ENCODE measurements at regions not wholly inside any gene's neighbourhood (a gene's known extent, or its start where the extent isn't known, plus 50 kb on each side); places are given as distances from the start of the nearest gene placed in this dataset.

- H2AFZ ChIP-seq (ENCODE audit: low read depth, low read length) = no peak overlapping the region
- no peak for TF ChIP-seq EZH2 (IDR thresholded peaks at IDR 0.05; ENCODE audit: borderline replicate concordance, low read depth, low read length, severe bottlenecking)
- no peak for TF ChIP-seq CTCF (IDR thresholded peaks at IDR 0.05; ENCODE audit: borderline replicate concordance, extremely low read depth, low read length, poor library complexity, severe bottlenecking)
- H3K36me3 ChIP-seq (ENCODE audit: insufficient read depth, low read length) = no peaks in the 10 kb centered on the region
- H3K4me3 ChIP-seq (ENCODE audit: low read depth in 1 of 2, low read length in 2 of 2) = no peak overlapping the region
- no peaks in the 10 kb centered on the region for H3K27me3 ChIP-seq (ENCODE audit: insufficient read depth, low read length, poor library complexity)
- ATAC-seq (ENCODE audit: insufficient read depth, low read depth) (no peak), DNase-seq (no peak)
- no peaks in the 10 kb centered on the region for H3K4me1 ChIP-seq (ENCODE audit: insufficient read depth, low read length)
- no peaks in the 10 kb centered on the region for H4K20me1 ChIP-seq (ENCODE audit: insufficient read depth, low read length)
- H3K79me2 ChIP-seq (ENCODE audit: insufficient read depth, low read length) = no peaks in the 10 kb centered on the region
- H3K9me3 ChIP-seq (ENCODE audit: insufficient read depth, low read length, severe bottlenecking) = no peaks in the 10 kb centered on the region
- no peak overlapping the region for H3K27ac ChIP-seq (ENCODE audit: low read length)
- no peak overlapping the region for H3K9ac ChIP-seq (ENCODE audit: low read depth, low read length)
- H3K4me2 ChIP-seq (ENCODE audit: insufficient read depth, low read length) = no peak overlapping the region
Measured at GRCh38 chr2:161729-162128, 102.1 kb downstream of the SH3YL1 start.

GRCh38 chr2:151553-152334, 105.4 kb upstream of the FAM110C start:
- peaks cover 7% of the 10 kb centered on the region for H3K27me3 ChIP-seq (ENCODE audit: insufficient read depth, low read length, poor library complexity)
- ATAC-seq (ENCODE audit: insufficient read depth, low read depth) = no peak
- H3K4me3 ChIP-seq (ENCODE audit: low read depth in 1 of 2, low read length in 2 of 2) = no peak overlapping the region
- H3K79me2 ChIP-seq (ENCODE audit: insufficient read depth, low read length) = no peaks in the 10 kb centered on the region
- no peak for DNase-seq
- H3K4me2 ChIP-seq (ENCODE audit: insufficient read depth, low read length) = no peak overlapping the region
- H3K4me1 ChIP-seq (ENCODE audit: insufficient read depth, low read length) = no peaks in the 10 kb centered on the region
- H3K9ac ChIP-seq (ENCODE audit: low read depth, low read length) = no peak overlapping the region
- H3K9me3 ChIP-seq (ENCODE audit: insufficient read depth, low read length, severe bottlenecking) = no peaks in the 10 kb centered on the region
- no peaks in the 10 kb centered on the region for H3K36me3 ChIP-seq (ENCODE audit: insufficient read depth, low read length)
- TF ChIP-seq CTCF (IDR thresholded peaks at IDR 0.05; ENCODE audit: borderline replicate concordance, extremely low read depth, low read length, poor library complexity, severe bottlenecking) (no peak), EZH2 (IDR thresholded peaks at IDR 0.05; ENCODE audit: borderline replicate concordance, low read depth, low read length, severe bottlenecking) (no peak)
- no peak overlapping the region for H2AFZ ChIP-seq (ENCODE audit: low read depth, low read length)
- no peak overlapping the region for H3K27ac ChIP-seq (ENCODE audit: low read length)
- no peaks in the 10 kb centered on the region for H4K20me1 ChIP-seq (ENCODE audit: insufficient read depth, low read length)

- ATAC-seq (ENCODE audit: insufficient read depth, low read depth) (no peak), DNase-seq (no peak)
- no peak overlapping the region for H3K4me3 ChIP-seq (ENCODE audit: low read depth in 1 of 2, low read length in 2 of 2)
- no peaks in the 10 kb centered on the region for H3K79me2 ChIP-seq (ENCODE audit: insufficient read depth, low read length)
- TF ChIP-seq CTCF (IDR thresholded peaks at IDR 0.05; ENCODE audit: borderline replicate concordance, extremely low read depth, low read length, poor library complexity, severe bottlenecking) = no peak
- TF ChIP-seq EZH2 (IDR thresholded peaks at IDR 0.05; ENCODE audit: borderline replicate concordance, low read depth, low read length, severe bottlenecking) = no peak
- H3K9ac ChIP-seq (ENCODE audit: low read depth, low read length) = no peak overlapping the region
- H2AFZ ChIP-seq (ENCODE audit: low read depth, low read length) = no peak overlapping the region
- H3K27me3 ChIP-seq (ENCODE audit: insufficient read depth, low read length, poor library complexity) = no peaks in the 10 kb centered on the region
- H3K9me3 ChIP-seq (ENCODE audit: insufficient read depth, low read length, severe bottlenecking) = no peaks in the 10 kb centered on the region
- H3K27ac ChIP-seq (ENCODE audit: low read length) = no peak overlapping the region
- H3K4me1 ChIP-seq (ENCODE audit: insufficient read depth, low read length) = no peaks in the 10 kb centered on the region
- no peaks in the 10 kb centered on the region for H3K36me3 ChIP-seq (ENCODE audit: insufficient read depth, low read length)
- H4K20me1 ChIP-seq (ENCODE audit: insufficient read depth, low read length) = no peaks in the 10 kb centered on the region
- H3K4me2 ChIP-seq (ENCODE audit: insufficient read depth, low read length) = no peak overlapping the region
Measured at GRCh38 chr2:145407-145806, 99.1 kb upstream of the FAM110C start.
